Endothelial cell of umbilical vein (primary cell): ENCODE measurements at regions not wholly inside any gene's neighbourhood (a gene's known extent, or its start where the extent isn't known, plus 50 kb on each side); places are given as distances from the start of the nearest gene placed in this dataset.

Source experiments
- BruUV-seq: library from RNA; stranded (reverse); fragments of 400-500 nt; replicated peaks from 2 replicates; lab custom pipeline; 2021; lab: Mats Ljungman, UMichigan
- CTCF ChIA-PET: fragments of 300-600, 350-600 bp; sonication (Branson Sonifier 250); formaldehyde crosslinking; loops from one replicate; lab custom pipeline; 2021; ENCODE audit warnings: antibody characterized with exemption, inconsistent platforms; lab: Charles Lee
- POLR2A ChIA-PET: fragments of 300-600, 350-600 bp; sonication (Branson Sonifier 250); formaldehyde crosslinking; loops from one replicate; lab custom pipeline; 2021; ENCODE audit warnings: antibody characterized with exemption, inconsistent platforms; lab: Charles Lee
- DNase-seq: peaks from one replicate; pipeline ENCODE4 v3.0.0-alpha.2; 2011; ENCODE audit warnings: low read depth, low spot score
- FAIRE-seq: peaks from 2 replicates; lab custom pipeline; 2011; peaks lifted over from hg19 to GRCh38; lab: Jason Lieb, UNC
- H2AFZ ChIP-seq: 2 replicates; pipeline ENCODE4 v1.6.0; 2012; ENCODE audit warnings: low read depth, low read length, control low read depth, inconsistent platforms
- H3K27ac ChIP-seq: 2 replicates; pipeline ENCODE4 v1.5.1; 2011; ENCODE audit warnings: low read depth, mild to moderate bottlenecking, control low read depth, low read length, moderate library complexity; ENCODE audit not compliant: insufficient read depth
- H3K27me3 ChIP-seq, 2 experiments: 2 replicates each; pipeline versions ENCODE4 v1.6.0 to v1.6.1; 2011; ENCODE audit warnings: low read length in 2 of 2, mixed read lengths in 1 of 2; ENCODE audit not compliant: control insufficient read depth in 2 of 2, insufficient read depth in 2 of 2
- H3K36me3 ChIP-seq, 2 experiments: 2 replicates in 1 of 2; 3 replicates in 1 of 2; pipeline ENCODE4 v1.5.1; 2011; ENCODE audit warnings: low read length in 2 of 2, mild to moderate bottlenecking in 1 of 2, moderate library complexity in 1 of 2; ENCODE audit not compliant: control insufficient read depth in 2 of 2, insufficient read depth in 2 of 2; ENCODE audit errors: extremely low read depth in 1 of 2
- H3K4me1 ChIP-seq: 3 replicates; pipeline ENCODE4 v1.5.1; 2011; ENCODE audit warnings: mild to moderate bottlenecking, low read length; ENCODE audit not compliant: control insufficient read depth, insufficient read depth; ENCODE audit errors: extremely low read depth
- H3K4me2 ChIP-seq: 2 replicates; pipeline ENCODE4 v1.6.1; 2011; ENCODE audit warnings: low read length, control low read depth, mixed read lengths; ENCODE audit not compliant: insufficient read depth
- H3K4me3 ChIP-seq, 3 experiments: fragments of 200-600 bp in 1 of 3; sonication (generic), shearing (Covaris generic) in 1 of 3; replicated peaks in 1 of 3; 2 replicates each; pipeline ENCODE4 v1.5.1; 2011 to 2016; ENCODE audit warnings: control low read depth in 3 of 3, low read length in 3 of 3, mild to moderate bottlenecking in 2 of 3, inconsistent platforms in 1 of 3, low read depth in 1 of 3, moderate library complexity in 1 of 3; ENCODE audit not compliant: insufficient read depth in 1 of 3
- H3K79me2 ChIP-seq: 2 replicates; pipeline ENCODE4 v1.6.0; 2012; ENCODE audit warnings: low read length, inconsistent platforms; ENCODE audit not compliant: control insufficient read depth, insufficient read depth
- H3K9ac ChIP-seq: replicated peaks from 2 replicates; pipeline ENCODE3; 2011; ENCODE audit warnings: low read length, control low read depth; ENCODE audit not compliant: insufficient read depth; ENCODE audit errors: extremely low read depth
- H3K9me1 ChIP-seq: replicated peaks from 3 replicates; pipeline ENCODE4 v1.6.0; 2011; ENCODE audit warnings: mild to moderate bottlenecking, low read length; ENCODE audit not compliant: control insufficient read depth, insufficient read depth; ENCODE audit errors: extremely low read depth
- H3K9me3 ChIP-seq: replicated peaks from 2 replicates; pipeline ENCODE4 v1.5.1; 2012; ENCODE audit warnings: low read length, inconsistent platforms; ENCODE audit not compliant: control insufficient read depth, insufficient read depth
- H4K20me1 ChIP-seq: replicated peaks from 2 replicates; pipeline ENCODE3; 2011; ENCODE audit warnings: mild to moderate bottlenecking, low read length; ENCODE audit not compliant: control insufficient read depth, insufficient read depth; ENCODE audit errors: extremely low read depth
- CTCF ChIP-seq, 2 donors: IDR thresholded peaks; 1 replicate in 1 of 2; 2 replicates in 1 of 2; pipeline ENCODE4 v1.5.1; 2011; ENCODE audit warnings: low read length in 2 of 2, mild to moderate bottlenecking in 2 of 2, moderate library complexity in 2 of 2, control low read depth in 1 of 2, inconsistent platforms in 1 of 2, low read depth in 1 of 2; ENCODE audit not compliant: insufficient read depth in 1 of 2; ENCODE audit errors: extremely low read depth in 1 of 2
- EZH2 ChIP-seq: IDR thresholded peaks from 2 replicates; pipeline ENCODE4 v1.6.1; 2012; ENCODE audit warnings: borderline replicate concordance, low read depth, mild to moderate bottlenecking, moderate library complexity, low read length, inconsistent platforms; ENCODE audit not compliant: severe bottlenecking
- FOS ChIP-seq: IDR thresholded peaks from 2 replicates; pipeline ENCODE4 v1.6.1; 2011; ENCODE audit warnings: mild to moderate bottlenecking, low read length, moderate library complexity, borderline replicate concordance; ENCODE audit not compliant: insufficient read depth
- GATA2 ChIP-seq: IDR thresholded peaks from 2 replicates; pipeline ENCODE4 v1.7.0; 2011; ENCODE audit warnings: low read depth, mild to moderate bottlenecking, moderate library complexity, mixed read lengths, low read length; ENCODE audit not compliant: insufficient read length, insufficient read depth
- JUN ChIP-seq: IDR thresholded peaks from 2 replicates; pipeline ENCODE4 v1.6.1; 2011; ENCODE audit warnings: borderline replicate concordance, low read depth; ENCODE audit not compliant: insufficient read length, insufficient read depth
- MYC ChIP-seq: IDR thresholded peaks from one replicate; pipeline ENCODE4 v1.6.1; 2011; ENCODE audit warnings: mild to moderate bottlenecking, low read depth, low read length
- POLR2A ChIP-seq: IDR thresholded peaks from 2 replicates; pipeline ENCODE4 v1.6.1; 2012; ENCODE audit warnings: low read depth, mild to moderate bottlenecking, control low read depth, low read length
- POLR2AphosphoS5 ChIP-seq: IDR thresholded peaks from 2 replicates; pipeline ENCODE4 v1.6.1; 2012; ENCODE audit warnings: low read depth, mild to moderate bottlenecking, control low read depth, low read length, moderate library complexity; ENCODE audit not compliant: insufficient read depth
- dilution Hi-C: fragments of 300-500 bp; cut with MboI; formaldehyde crosslinking; loops from one replicate; pipeline ENCODE4 v1.15.0; 2019; ENCODE audit warnings: low sequenced_read_pairs; ENCODE audit not compliant: extremely low pct_ligation_motif_present
- intact Hi-C: fragments of 100-400 bp; cut with micrococcal nuclease; formaldehyde crosslinking; loops from one replicate; pipeline ENCODE4 v1.10.0; 2022
- TF ChIP-seq, protein P1 (sequence below): IDR thresholded peaks from 2 replicates; pipeline ENCODE4 v1.6.1; 2011; ENCODE audit not compliant: insufficient read depth, insufficient read length

- FAIRE-seq: no peak
- dilution Hi-C loops: no loop called here
- intact Hi-C loops: no loop called here
Observed at GRCh38 chr2:217530392-217531090, 472.3 kb downstream of the TNS1 start.

More at GRCh38 chr2:217530392-217531090, 472.3 kb downstream of the TNS1 start:
- no peaks in the 10 kb centered on the region for H3K36me3 ChIP-seq
- no peaks in the 10 kb centered on the region for H3K9me1 ChIP-seq
- H3K27ac ChIP-seq: no peak overlapping the region
- no peaks in the 10 kb centered on the region for H3K4me1 ChIP-seq
- no peaks in the 10 kb centered on the region for H4K20me1 ChIP-seq
- no peaks in the 10 kb centered on the region for H3K27me3 ChIP-seq
- no peak overlapping the region for H2AFZ ChIP-seq
- H3K4me3 ChIP-seq: no peak overlapping the region
- POLR2A ChIA-PET: no interaction called here
- no peak overlapping the region for H3K4me2 ChIP-seq
- no TSS peak for BruUV-seq
- H3K9me3 ChIP-seq: no peaks in the 10 kb centered on the region
- no peak for TF ChIP-seq CTCF (IDR thresholded peaks at IDR 0.05; ENCODE audit: extremely low read depth in 1 of 2, insufficient read depth in 1 of 2, low read depth in 1 of 2, low read length in 2 of 2)
- TF ChIP-seq MYC: no peak
- TF ChIP-seq GATA2: no peak
- TF ChIP-seq, protein P1, sequence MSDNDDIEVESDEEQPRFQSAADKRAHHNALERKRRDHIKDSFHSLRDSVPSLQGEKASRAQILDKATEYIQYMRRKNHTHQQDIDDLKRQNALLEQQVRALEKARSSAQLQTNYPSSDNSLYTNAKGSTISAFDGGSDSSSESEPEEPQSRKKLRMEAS: no peak
- no peak for TF ChIP-seq POLR2A
- no peak for TF ChIP-seq FOS
- no peak for TF ChIP-seq EZH2
- no peak for TF ChIP-seq JUN
- TF ChIP-seq POLR2AphosphoS5: no peak
- CTCF ChIA-PET: no interaction called here
- H3K79me2 ChIP-seq: no peaks in the 10 kb centered on the region
- DNase-seq: no peak
- no peak overlapping the region for H3K9ac ChIP-seq
